ENCODE measurements at regions not wholly inside any gene's neighbourhood (a gene's known extent, or its start where the extent isn't known, plus 50 kb on each side); places are given as distances from the start of the nearest gene placed in this dataset.

GRCh38 chr6:121881974-121882667 lies 446.7 kb downstream of the GJA1 start:
- no peak for TF ChIP-seq CTCF (CRISPR knock-in tag; IDR thresholded peaks at IDR 0.05)
- no peak for TF ChIP-seq NFE2L2 (IDR thresholded peaks at IDR 0.05; ENCODE audit: low read length)
- TF ChIP-seq CAMTA2 (CRISPR knock-in tag; IDR thresholded peaks at IDR 0.05; ENCODE audit: borderline replicate concordance), result no peak
- TF ChIP-seq MYNN (CRISPR knock-in tag; IDR thresholded peaks at IDR 0.05; ENCODE audit: low read depth), result no peak
- TF ChIP-seq REPIN1 (CRISPR knock-in tag; IDR thresholded peaks at IDR 0.05; ENCODE audit: borderline replicate concordance, low read depth), result no peak
- TF ChIP-seq, protein P1, sequence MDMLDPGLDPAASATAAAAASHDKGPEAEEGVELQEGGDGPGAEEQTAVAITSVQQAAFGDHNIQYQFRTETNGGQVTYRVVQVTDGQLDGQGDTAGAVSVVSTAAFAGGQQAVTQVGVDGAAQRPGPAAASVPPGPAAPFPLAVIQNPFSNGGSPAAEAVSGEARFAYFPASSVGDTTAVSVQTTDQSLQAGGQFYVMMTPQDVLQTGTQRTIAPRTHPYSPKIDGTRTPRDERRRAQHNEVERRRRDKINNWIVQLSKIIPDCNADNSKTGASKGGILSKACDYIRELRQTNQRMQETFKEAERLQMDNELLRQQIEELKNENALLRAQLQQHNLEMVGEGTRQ (IDR thresholded peaks at IDR 0.05; ENCODE audit: low read depth, low read length), result no peak
- TF ChIP-seq, protein P1 (CRISPR knock-in tag; IDR thresholded peaks at IDR 0.05; ENCODE audit: borderline replicate concordance), result no peak
- TF ChIP-seq KAT7 (CRISPR knock-in tag; IDR thresholded peaks at IDR 0.05; ENCODE audit: borderline replicate concordance), result no peak
- TF ChIP-seq POLR2AphosphoS5 (IDR thresholded peaks at IDR 0.05; ENCODE audit: low read depth, low read length), result no peak
- no peak for TF ChIP-seq ZFP36L1 (CRISPR knock-in tag; IDR thresholded peaks at IDR 0.05)
- no peak for TF ChIP-seq FOXJ3 (CRISPR knock-in tag; IDR thresholded peaks at IDR 0.05; ENCODE audit: borderline replicate concordance)
- TF ChIP-seq SMARCE1 (IDR thresholded peaks at IDR 0.05; ENCODE audit: borderline replicate concordance), result no peak
- no peak for TF ChIP-seq CREM (IDR thresholded peaks at IDR 0.05)
- no peak for TF ChIP-seq CREM (CRISPR knock-in tag; IDR thresholded peaks at IDR 0.05)
- TF ChIP-seq, protein P2, sequence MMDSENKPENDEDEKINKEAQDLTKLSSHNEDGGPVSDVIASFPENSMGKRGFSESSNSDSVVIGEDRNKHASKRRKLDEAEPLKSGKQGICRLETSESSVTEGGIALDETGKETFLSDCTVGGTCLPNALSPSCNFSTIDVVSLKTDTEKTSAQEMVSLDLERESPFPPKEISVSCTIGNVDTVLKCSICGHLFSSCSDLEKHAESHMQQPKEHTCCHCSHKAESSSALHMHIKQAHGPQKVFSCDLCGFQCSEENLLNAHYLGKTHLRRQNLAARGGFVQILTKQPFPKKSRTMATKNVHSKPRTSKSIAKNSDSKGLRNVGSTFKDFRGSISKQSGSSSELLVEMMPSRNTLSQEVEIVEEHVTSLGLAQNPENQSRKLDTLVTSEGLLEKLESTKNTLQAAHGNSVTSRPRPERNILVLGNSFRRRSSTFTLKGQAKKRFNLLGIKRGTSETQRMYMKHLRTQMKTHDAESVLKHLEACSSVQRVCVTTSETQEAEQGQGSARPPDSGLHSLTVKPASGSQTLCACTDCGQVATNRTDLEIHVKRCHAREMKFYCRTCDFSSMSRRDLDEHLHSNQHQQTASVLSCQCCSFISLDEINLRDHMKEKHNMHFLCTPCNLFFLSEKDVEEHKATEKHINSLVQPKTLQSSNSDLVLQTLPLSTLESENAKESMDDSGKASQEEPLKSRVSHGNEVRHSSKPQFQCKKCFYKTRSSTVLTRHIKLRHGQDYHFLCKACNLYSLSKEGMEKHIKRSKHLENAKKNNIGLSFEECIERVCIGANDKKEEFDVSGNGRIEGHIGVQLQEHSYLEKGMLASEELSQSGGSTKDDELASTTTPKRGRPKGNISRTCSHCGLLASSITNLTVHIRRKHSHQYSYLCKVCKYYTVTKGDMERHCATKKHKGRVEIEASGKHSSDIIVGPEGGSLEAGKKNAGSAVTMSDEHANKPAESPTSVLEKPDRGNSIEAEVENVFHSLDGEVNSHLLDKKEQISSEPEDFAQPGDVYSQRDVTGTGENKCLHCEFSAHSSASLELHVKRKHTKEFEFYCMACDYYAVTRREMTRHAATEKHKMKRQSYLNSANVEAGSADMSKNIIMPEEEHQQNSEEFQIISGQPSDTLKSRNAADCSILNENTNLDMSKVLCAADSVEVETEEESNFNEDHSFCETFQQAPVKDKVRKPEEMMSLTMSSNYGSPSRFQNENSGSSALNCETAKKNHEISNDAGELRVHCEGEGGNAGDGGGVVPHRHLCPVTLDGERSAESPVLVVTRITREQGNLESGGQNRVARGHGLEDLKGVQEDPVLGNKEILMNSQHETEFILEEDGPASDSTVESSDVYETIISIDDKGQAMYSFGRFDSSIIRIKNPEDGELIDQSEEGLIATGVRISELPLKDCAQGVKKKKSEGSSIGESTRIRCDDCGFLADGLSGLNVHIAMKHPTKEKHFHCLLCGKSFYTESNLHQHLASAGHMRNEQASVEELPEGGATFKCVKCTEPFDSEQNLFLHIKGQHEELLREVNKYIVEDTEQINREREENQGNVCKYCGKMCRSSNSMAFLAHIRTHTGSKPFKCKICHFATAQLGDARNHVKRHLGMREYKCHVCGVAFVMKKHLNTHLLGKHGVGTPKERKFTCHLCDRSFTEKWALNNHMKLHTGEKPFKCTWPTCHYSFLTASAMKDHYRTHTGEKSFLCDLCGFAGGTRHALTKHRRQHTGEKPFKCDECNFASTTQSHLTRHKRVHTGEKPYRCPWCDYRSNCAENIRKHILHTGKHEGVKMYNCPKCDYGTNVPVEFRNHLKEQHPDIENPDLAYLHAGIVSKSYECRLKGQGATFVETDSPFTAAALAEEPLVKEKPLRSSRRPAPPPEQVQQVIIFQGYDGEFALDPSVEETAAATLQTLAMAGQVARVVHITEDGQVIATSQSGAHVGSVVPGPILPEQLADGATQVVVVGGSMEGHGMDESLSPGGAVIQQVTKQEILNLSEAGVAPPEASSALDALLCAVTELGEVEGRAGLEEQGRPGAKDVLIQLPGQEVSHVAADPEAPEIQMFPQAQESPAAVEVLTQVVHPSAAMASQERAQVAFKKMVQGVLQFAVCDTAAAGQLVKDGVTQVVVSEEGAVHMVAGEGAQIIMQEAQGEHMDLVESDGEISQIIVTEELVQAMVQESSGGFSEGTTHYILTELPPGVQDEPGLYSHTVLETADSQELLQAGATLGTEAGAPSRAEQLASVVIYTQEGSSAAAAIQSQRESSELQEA (CRISPR knock-in tag; IDR thresholded peaks at IDR 0.05; ENCODE audit: not compliant biosample characterization), result no peak
- no peak for TF ChIP-seq TBL1XR1 (IDR thresholded peaks at IDR 0.05; ENCODE audit: borderline replicate concordance, low read length, partially characterized antibody)
